ENCODE measurements at regions not wholly inside any gene's neighbourhood (a gene's known extent, or its start where the extent isn't known, plus 50 kb on each side); places are given as distances from the start of the nearest gene placed in this dataset.

DNA sequence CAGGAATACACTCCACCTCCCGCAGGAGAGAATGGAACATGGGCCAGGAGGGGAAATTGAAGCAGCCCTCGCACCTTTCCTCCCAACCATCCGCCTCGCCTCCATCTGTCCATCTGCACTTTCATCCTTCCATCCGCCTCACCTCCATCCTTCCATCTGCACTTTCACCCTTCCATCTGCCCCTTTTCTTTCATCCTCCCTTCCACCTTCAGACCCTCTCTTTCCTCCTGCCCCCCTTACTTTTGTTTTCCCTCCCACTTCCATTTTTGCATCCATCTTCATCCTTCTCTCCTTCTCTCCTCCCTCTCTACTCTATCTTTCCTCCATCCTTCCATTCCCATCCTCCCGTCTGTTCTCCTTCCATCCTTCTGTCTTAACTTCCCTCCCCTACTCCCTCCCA lies 92.2 kb upstream of the ZNF536 start (continued):
- TF ChIP-seq, protein P1, sequence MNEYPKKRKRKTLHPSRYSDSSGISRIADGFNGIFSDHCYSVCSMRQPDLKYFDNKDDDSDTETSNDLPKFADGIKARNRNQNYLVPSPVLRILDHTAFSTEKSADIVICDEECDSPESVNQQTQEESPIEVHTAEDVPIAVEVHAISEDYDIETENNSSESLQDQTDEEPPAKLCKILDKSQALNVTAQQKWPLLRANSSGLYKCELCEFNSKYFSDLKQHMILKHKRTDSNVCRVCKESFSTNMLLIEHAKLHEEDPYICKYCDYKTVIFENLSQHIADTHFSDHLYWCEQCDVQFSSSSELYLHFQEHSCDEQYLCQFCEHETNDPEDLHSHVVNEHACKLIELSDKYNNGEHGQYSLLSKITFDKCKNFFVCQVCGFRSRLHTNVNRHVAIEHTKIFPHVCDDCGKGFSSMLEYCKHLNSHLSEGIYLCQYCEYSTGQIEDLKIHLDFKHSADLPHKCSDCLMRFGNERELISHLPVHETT (tag by site-specific recombination; IDR thresholded peaks at IDR 0.05): no peak
- 0 out of 2 replicates have a peak, but pooled peaks have one; percentile 66 for TF ChIP-seq ZNF311 (tag by site-specific recombination; IDR thresholded peaks at IDR 0.05; ENCODE audit: borderline replicate concordance)

DNA sequence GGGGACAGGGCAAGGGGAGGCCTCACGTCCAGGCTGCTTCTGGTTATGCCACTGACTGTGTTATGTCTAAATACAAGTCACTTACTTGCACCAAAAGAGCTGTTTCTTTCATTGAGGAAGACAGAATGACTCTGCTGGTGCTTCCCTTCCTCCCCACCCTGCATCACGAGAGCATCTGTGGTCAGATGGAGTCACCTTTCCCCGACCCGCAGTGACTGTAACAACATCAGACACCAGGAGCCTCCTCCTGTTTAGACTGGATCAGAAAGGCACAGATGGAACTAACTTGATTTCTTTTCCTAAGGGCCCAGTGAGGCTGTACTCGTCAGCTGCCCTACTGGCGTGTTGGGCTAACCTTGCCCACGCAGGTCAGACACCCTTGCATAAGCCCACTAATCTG lies 90.3 kb upstream of the ZNF536 start:
- H3K4me1 ChIP-seq (ENCODE audit: control insufficient read depth, insufficient read depth, low read length): 0 out of 2 replicates have a peak, but pooled peaks cover 2% of the 10 kb centered on the region
- CTCF ChIA-PET: interaction anchor here (0.6 kb wide), 2 partner anchors 63 to 75 kb away, joined by 3 read pairs; no protein-coding TSS in a partner anchor
- no peak overlapping the region for H3K4me3 ChIP-seq (ENCODE audit: low read depth, low read length)
- H3K36me3 ChIP-seq (ENCODE audit: control insufficient read depth in 2 of 2, insufficient read depth in 1 of 2, low read length in 2 of 2): no peaks in the 10 kb centered on the region; a peak in 1 of 3 replicates
- no peaks in the 10 kb centered on the region for H3K9me3 ChIP-seq (ENCODE audit: control insufficient read depth, insufficient read depth, low read depth, low read length)
- TF ChIP-seq ZNF394 (tag by site-specific recombination; IDR thresholded peaks at IDR 0.05; ENCODE audit: borderline replicate concordance) (no peak), ZNF621 (tag by site-specific recombination; IDR thresholded peaks at IDR 0.05) (no peak), ZNF248 (tag by site-specific recombination; IDR thresholded peaks at IDR 0.05) (no peak), ZNF202 (tag by site-specific recombination; IDR thresholded peaks at IDR 0.05; ENCODE audit: borderline replicate concordance) (no peak), ZNF214 (tag by site-specific recombination; IDR thresholded peaks at IDR 0.05; ENCODE audit: borderline replicate concordance) (no peak)
- POLR2A ChIA-PET: no interaction called here
- no peak overlapping the region for H3K27ac ChIP-seq (ENCODE audit: extremely low read depth, low read depth, low read length)

DNA sequence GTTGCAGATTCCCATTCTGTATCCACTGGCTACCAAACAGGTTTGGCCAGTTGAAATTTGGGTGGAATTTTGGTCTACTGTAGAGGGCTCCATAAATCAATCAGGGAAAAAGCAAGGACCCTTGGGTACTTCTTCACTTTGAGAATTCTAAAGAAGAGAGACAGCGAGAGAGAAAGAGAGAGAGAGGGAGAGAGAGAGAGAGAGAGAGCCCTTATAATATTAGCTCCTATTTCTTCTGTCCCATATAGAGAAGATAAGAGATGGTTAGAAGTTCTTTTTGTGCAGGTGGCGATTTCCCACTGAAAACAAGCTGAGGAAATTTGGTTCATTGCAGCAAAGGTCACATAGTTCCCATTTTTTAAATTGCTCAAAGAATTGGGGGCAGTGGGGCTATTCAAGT lies 88.6 kb upstream of the ZNF536 start:
- ChIA-PET POLR2A (no interaction called here), CTCF (no interaction called here)
- H3K4me3 ChIP-seq (ENCODE audit: low read depth, low read length): no peak overlapping the region
- H3K9me3 ChIP-seq (ENCODE audit: control insufficient read depth, insufficient read depth, low read depth, low read length): no peaks in the 10 kb centered on the region
- no peaks in the 10 kb centered on the region; a peak in 1 of 3 replicates for H3K36me3 ChIP-seq (ENCODE audit: control insufficient read depth in 2 of 2, insufficient read depth in 1 of 2, low read length in 2 of 2)
- 0 out of 2 replicates have a peak, but pooled peaks cover 2% of the 10 kb centered on the region for H3K4me1 ChIP-seq (ENCODE audit: control insufficient read depth, insufficient read depth, low read length)
- no peak overlapping the region for H3K27ac ChIP-seq (ENCODE audit: extremely low read depth, low read depth, low read length)
- no peak for TF ChIP-seq ZNF202 (tag by site-specific recombination; IDR thresholded peaks at IDR 0.05; ENCODE audit: borderline replicate concordance)
- TF ChIP-seq, protein P2, sequence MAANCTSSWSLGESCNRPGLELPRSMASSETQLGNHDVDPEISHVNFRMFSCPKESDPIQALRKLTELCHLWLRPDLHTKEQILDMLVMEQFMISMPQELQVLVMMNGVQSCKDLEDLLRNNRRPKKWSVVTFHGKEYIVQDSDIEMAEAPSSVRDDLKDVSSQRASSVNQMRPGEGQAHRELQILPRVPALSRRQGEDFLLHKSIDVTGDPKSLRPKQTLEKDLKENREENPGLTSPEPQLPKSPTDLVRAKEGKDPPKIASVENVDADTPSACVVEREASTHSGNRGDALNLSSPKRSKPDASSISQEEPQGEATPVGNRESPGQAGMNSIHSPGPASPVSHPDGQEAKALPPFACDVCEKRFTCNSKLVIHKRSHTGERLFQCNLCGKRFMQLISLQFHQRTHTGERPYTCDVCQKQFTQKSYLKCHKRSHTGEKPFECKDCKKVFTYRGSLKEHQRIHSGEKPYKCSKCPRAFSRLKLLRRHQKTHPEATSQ (tag by site-specific recombination; IDR thresholded peaks at IDR 0.05): no peak
- TF ChIP-seq ZNF155 (tag by site-specific recombination; IDR thresholded peaks at IDR 0.05): no peak
- TF ChIP-seq SP3 (tag by site-specific recombination; IDR thresholded peaks at IDR 0.05): no peak
- TF ChIP-seq ZNF157 (tag by site-specific recombination; IDR thresholded peaks at IDR 0.05): no peak
- TF ChIP-seq ZNF521 (tag by site-specific recombination; IDR thresholded peaks at IDR 0.05): no peak
- TF ChIP-seq ZNF23 (tag by site-specific recombination; IDR thresholded peaks at IDR 0.05; ENCODE audit: borderline replicate concordance): no peak
- TF ChIP-seq ZNF596 (tag by site-specific recombination; IDR thresholded peaks at IDR 0.05): peak; percentile 93

DNA sequence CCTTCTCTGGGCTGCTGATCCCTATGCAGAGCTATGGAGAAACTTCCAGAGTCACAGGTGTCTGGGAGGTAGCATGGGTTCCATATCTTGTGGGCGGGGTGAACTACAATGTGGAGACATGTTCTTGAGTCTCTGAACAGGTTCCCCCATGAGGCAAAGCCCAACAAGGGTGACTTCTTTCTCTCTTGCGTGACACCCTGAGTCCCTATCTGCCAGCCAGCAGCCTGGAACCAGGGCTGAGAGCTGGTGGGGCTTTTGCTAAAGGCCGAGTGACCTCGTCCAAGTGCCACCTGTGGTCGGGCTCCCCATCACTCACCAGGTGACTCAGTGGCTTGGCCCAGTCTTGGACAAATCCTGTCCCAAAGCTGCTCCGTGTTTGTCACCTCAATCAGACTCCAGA lies 88.0 kb upstream of the ZNF536 start:
- Histone ChIP-seq H3K36me3 (ENCODE audit: control insufficient read depth in 2 of 2, insufficient read depth in 1 of 2, low read length in 2 of 2) (no peaks in the 10 kb centered on the region; a peak in 1 of 3 replicates), H3K4me1 (ENCODE audit: control insufficient read depth, insufficient read depth, low read length) (0 out of 2 replicates have a peak, but pooled peaks cover 2% of the 10 kb centered on the region), H3K4me3 (ENCODE audit: low read depth, low read length) (no peak overlapping the region), H3K27ac (ENCODE audit: extremely low read depth, low read depth, low read length) (no peak overlapping the region), H3K9me3 (ENCODE audit: control insufficient read depth, insufficient read depth, low read depth, low read length) (no peaks in the 10 kb centered on the region)
- TF ChIP-seq, protein P3, sequence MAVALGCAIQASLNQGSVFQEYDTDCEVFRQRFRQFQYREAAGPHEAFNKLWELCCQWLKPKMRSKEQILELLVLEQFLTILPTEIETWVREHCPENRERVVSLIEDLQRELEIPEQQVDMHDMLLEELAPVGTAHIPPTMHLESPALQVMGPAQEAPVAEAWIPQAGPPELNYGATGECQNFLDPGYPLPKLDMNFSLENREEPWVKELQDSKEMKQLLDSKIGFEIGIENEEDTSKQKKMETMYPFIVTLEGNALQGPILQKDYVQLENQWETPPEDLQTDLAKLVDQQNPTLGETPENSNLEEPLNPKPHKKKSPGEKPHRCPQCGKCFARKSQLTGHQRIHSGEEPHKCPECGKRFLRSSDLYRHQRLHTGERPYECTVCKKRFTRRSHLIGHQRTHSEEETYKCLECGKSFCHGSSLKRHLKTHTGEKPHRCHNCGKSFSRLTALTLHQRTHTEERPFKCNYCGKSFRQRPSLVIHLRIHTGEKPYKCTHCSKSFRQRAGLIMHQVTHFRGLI (tag by site-specific recombination; IDR thresholded peaks at IDR 0.05): peak; percentile 97
- no peak for TF ChIP-seq KLF16 (tag by site-specific recombination; IDR thresholded peaks at IDR 0.05)
- peak; percentile 19; the same call in 1 of the 2 replicates for TF ChIP-seq SCRT2 (tag by site-specific recombination; IDR thresholded peaks at IDR 0.05)
- TF ChIP-seq, protein P4, sequence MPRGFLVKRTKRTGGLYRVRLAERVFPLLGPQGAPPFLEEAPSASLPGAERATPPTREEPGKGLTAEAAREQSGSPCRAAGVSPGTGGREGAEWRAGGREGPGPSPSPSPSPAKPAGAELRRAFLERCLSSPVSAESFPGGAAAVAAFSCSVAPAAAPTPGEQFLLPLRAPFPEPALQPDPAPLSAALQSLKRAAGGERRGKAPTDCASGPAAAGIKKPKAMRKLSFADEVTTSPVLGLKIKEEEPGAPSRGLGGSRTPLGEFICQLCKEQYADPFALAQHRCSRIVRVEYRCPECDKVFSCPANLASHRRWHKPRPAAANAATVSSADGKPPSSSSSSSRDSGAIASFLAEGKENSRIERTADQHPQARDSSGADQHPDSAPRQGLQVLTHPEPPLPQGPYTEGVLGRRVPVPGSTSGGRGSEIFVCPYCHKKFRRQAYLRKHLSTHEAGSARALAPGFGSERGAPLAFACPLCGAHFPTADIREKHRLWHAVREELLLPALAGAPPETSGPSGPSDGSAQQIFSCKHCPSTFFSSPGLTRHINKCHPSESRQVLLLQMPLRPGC (tag by site-specific recombination; IDR thresholded peaks at IDR 0.05): no peak
- no peak for TF ChIP-seq HOXD13 (CRISPR knock-in tag; IDR thresholded peaks at IDR 0.05; ENCODE audit: borderline replicate concordance)
- ChIA-PET POLR2A (no interaction called here), CTCF (interaction anchor here (0.6 kb wide), 1 partner anchor 334 kb away, joined by 3 read pairs; no protein-coding TSS in a partner anchor)
